Mucosa of descending colon (tissue), 3 donors: ENCODE measurements at regions not wholly inside any gene's neighbourhood (a gene's known extent, or its start where the extent isn't known, plus 50 kb on each side); places are given as distances from the start of the nearest gene placed in this dataset.

Experiments used
- ATAC-seq: fragments of 200-7000 bp; cut with Tn5 transposase; one replicate; pipeline ENCODE4 v1.9.1; 2020; ENCODE audit warnings: mild to moderate bottlenecking, moderate library complexity
- DNase-seq, 3 donors: peaks; one replicate each; pipeline ENCODE4 v3.0.0-alpha.2; 2020
- H3K36me3 ChIP-seq: fragments of 200-600 bp; one replicate; pipeline ENCODE4 v1.8.0; 2021; ENCODE audit warnings: low read depth, mild to moderate bottlenecking
- H3K4me1 ChIP-seq: fragments of 200-600 bp; one replicate; pipeline ENCODE4 v1.8.0; 2021; ENCODE audit warnings: low read depth, mild to moderate bottlenecking
- H3K4me3 ChIP-seq: fragments of 200-600 bp; one replicate; pipeline ENCODE4 v1.8.0; 2021; ENCODE audit warnings: mild to moderate bottlenecking
- H3K9me3 ChIP-seq: fragments of 200-600 bp; one replicate; pipeline ENCODE4 v1.8.0; 2021; ENCODE audit warnings: mild to moderate bottlenecking
- CTCF ChIP-seq: fragments of 200-600 bp; IDR thresholded peaks from one replicate; pipeline ENCODE4 v1.8.0; 2022; ENCODE audit warnings: antibody characterized with exemption, mild to moderate bottlenecking
- intact Hi-C, 2 donors: fragments of 100-400 bp; cut with DNase I in 1 of 2; cut with micrococcal nuclease in 1 of 2; formaldehyde crosslinking; loops; one replicate each; pipeline versions ENCODE4 v1.11.0 to v1.11.1; 2022; cut with DNase I, micrococcal nuclease
- donor health status: DM: no; HTN: no; CAD: no; lungs with moderate emphysema.
- donor health status: DM: no; HTN: no; CAD: no.
- donor health status: DM: no; HTN: yes; CAD: no.

- no peak for ATAC-seq
- H3K36me3 ChIP-seq: no peaks in the 10 kb centered on the region
- H3K9me3 ChIP-seq: peaks cover 13% of the 10 kb centered on the region
- intact Hi-C loops: no loop called here
- no peaks in the 10 kb centered on the region for H3K4me1 ChIP-seq
- TF ChIP-seq CTCF: no peak
- no peak for DNase-seq
- no peak overlapping the region for H3K4me3 ChIP-seq
Measured at GRCh38 chr10:21396889-21397288, 128.6 kb downstream of the SKIDA1 start.

DNA sequence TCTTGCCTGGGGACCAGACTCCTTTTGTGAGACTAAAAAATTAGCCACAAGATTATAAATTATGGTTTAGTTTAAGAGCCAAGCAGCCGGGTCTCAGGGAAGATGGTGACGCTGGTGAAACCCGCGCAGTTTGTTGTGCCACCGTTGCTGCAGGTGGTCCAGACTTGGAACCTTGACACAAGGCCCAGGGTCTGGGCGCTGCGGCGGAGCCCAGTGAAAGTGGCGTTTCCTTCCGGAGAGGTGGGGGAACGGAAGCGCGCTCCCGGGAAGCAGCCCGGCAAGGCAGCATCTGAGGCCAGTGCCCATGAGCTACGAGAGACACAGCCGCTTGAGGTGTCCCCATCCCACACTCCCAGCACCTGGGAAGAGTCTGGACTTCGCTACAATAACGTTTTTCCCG, 131.6 kb downstream of the SKIDA1 start:
- intact Hi-C loops: no loop called here
- no peak for TF ChIP-seq CTCF
- no peak for DNase-seq
- Histone ChIP-seq H3K4me3 (no peak overlapping the region), H3K4me1 (no peaks in the 10 kb centered on the region), H3K36me3 (no peaks in the 10 kb centered on the region), H3K9me3 (peaks cover 13% of the 10 kb centered on the region)
- ATAC-seq: no peak

- intact Hi-C loops: no loop called here
- H3K4me1 ChIP-seq: no peaks in the 10 kb centered on the region
- no peaks in the 10 kb centered on the region for H3K36me3 ChIP-seq
Measured at GRCh38 chr10:21388589-21388988, 136.9 kb downstream of the SKIDA1 start.

GRCh38 chr10:21387868-21388267, 137.6 kb downstream of the SKIDA1 start:
- H3K9me3 ChIP-seq: no peaks in the 10 kb centered on the region
- no peak for ATAC-seq
- no peak for DNase-seq
- no peak for TF ChIP-seq CTCF
- H3K4me3 ChIP-seq: no peak overlapping the region
- no peaks in the 10 kb centered on the region for H3K36me3 ChIP-seq
- intact Hi-C loops: no loop called here
- no peaks in the 10 kb centered on the region for H3K4me1 ChIP-seq

More at GRCh38 chr10:21388589-21388988, 136.9 kb downstream of the SKIDA1 start:
- DNase-seq (no peak), ATAC-seq (no peak)
- Histone ChIP-seq H3K4me3 (no peak overlapping the region), H3K9me3 (no peaks in the 10 kb centered on the region)
- TF ChIP-seq CTCF: no peak

DNA sequence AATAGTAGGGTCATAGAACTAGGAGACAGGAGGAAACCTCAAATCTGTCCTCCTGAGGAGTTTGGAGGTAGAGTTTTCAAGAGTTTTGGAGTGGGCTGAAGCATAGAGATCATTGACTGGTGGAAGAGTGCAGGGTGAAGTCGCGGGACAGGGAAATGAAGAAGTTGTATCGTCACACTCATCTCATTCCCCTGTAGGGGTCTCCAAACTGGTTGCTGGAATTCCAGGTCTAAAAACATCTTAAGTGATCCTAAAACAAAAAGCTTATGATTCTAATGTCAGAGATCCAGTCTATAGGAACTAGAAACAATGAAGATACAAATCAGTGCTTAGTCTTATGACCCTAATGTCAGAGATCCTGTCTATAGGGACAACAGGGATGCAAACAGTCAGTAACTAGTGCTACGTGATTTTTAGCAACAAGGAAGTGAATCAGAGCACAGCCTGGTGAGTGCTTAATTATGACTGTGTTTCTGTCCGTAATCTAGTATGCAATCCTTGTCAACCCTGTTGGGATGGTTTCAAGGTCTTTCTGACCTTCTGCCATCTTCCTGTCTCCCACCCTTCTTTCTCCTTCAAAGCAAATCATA, 139.4 kb downstream of the SKIDA1 start:
- Histone ChIP-seq H3K4me1 (no peaks in the 10 kb centered on the region), H3K4me3 (no peak overlapping the region), H3K36me3 (no peaks in the 10 kb centered on the region), H3K9me3 (no peaks in the 10 kb centered on the region)
- TF ChIP-seq CTCF: no peak
- intact Hi-C loops: no loop called here
- no peak for ATAC-seq
- no peak for DNase-seq

GRCh38 chr10:21385536-21385935, 139.9 kb downstream of the SKIDA1 start:
- intact Hi-C loops: no loop called here
- DNase-seq: no peak
- no peaks in the 10 kb centered on the region for H3K9me3 ChIP-seq
- no peak overlapping the region for H3K4me3 ChIP-seq
- no peaks in the 10 kb centered on the region for H3K4me1 ChIP-seq
- H3K36me3 ChIP-seq: no peaks in the 10 kb centered on the region
- TF ChIP-seq CTCF: no peak
- ATAC-seq: no peak
